K562 (cell line): ENCODE measurements at regions not wholly inside any gene's neighbourhood (a gene's known extent, or its start where the extent isn't known, plus 50 kb on each side); places are given as distances from the start of the nearest gene placed in this dataset.

Experiments
- CREB1 ChIP-seq, 2 experiments: sonication (generic) in 1 of 2; formaldehyde crosslinking in 1 of 2; IDR thresholded peaks; 2 replicates each; pipeline versions ENCODE4 v1.6.1 to v1.8.0; 2012 to 2022; ENCODE audit warnings: inconsistent platforms in 1 of 2, mild to moderate bottlenecking in 1 of 2, missing genetic modification reagents in 1 of 2, moderate library complexity in 1 of 2
- JUN ChIP-seq, 2 experiments: sonication (generic) in 1 of 2; formaldehyde crosslinking in 1 of 2; IDR thresholded peaks; 2 replicates each; pipeline versions ENCODE4 v1.6.1 to v1.8.0; 2012 to 2022; ENCODE audit warnings: borderline replicate concordance in 2 of 2, mild to moderate bottlenecking in 2 of 2, improper control_type of control experiment in 1 of 2, low read depth in 1 of 2, low read length in 1 of 2, missing genetic modification reagents in 1 of 2
- KLF13 ChIP-seq: fragments of 450-650 bp; IDR thresholded peaks from 2 replicates; pipeline ENCODE4 v1.6.1; 2016; ENCODE audit warnings: missing genetic modification characterization, low read depth, mild to moderate bottlenecking, missing compliant biosample characterization, moderate library complexity, borderline replicate concordance
- NUFIP1 ChIP-seq: fragments of 450-650 bp; IDR thresholded peaks from 2 replicates; pipeline ENCODE4 v1.6.1; 2018; ENCODE audit not compliant: partially characterized antibody
- POLR2A ChIP-seq: fragments of 450-650 bp; conservative IDR thresholded peaks from 2 replicates; pipeline ENCODE4 v1.6.1; 2016
- POLR2AphosphoS5 ChIP-seq: IDR thresholded peaks from 2 replicates; pipeline ENCODE4 v1.6.1; 2011; ENCODE audit warnings: mild to moderate bottlenecking, low read depth, low read length, moderate library complexity; ENCODE audit not compliant: control insufficient read depth, insufficient read depth
- TRIM24 ChIP-seq, 2 experiments: fragments of 450-650 bp; IDR thresholded peaks; 2 replicates each; pipeline ENCODE4 v1.6.1; 2016
- ZBTB7A ChIP-seq: IDR thresholded peaks from 2 replicates; pipeline ENCODE4 v1.6.1; 2011; ENCODE audit warnings: low read depth, mild to moderate bottlenecking, low read length, moderate library complexity, borderline replicate concordance; ENCODE audit not compliant: control insufficient read depth
- ZNF324 ChIP-seq: fragments of 250-450 bp; sonication (Bioruptor Pico); IDR thresholded peaks from 2 replicates; pipeline ENCODE4 v1.4.0; 2020; ENCODE audit warnings: mild to moderate bottlenecking
- TF ChIP-seq, protein P1 (sequence below): fragments of 250-450 bp; sonication (Bioruptor Pico); IDR thresholded peaks from 2 replicates; pipeline ENCODE4 v1.5.0; 2021; ENCODE audit warnings: mild to moderate bottlenecking, borderline replicate concordance
- TF ChIP-seq, protein P2 (sequence below): fragments of 200-800 bp; sonication (Bioruptor generic); IDR thresholded peaks from 2 replicates; pipeline ENCODE4 v1.6.1; 2017; ENCODE audit warnings: missing genetic modification characterization, missing compliant biosample characterization
- TF ChIP-seq, protein P3 (sequence below), 2 experiments: fragments of 450-650 bp in 1 of 2; sonication (generic) in 1 of 2; formaldehyde crosslinking in 1 of 2; IDR thresholded peaks; 2 replicates each; pipeline versions ENCODE4 v1.7.1 to v1.9.0; 2016 to 2022; ENCODE audit warnings: inconsistent platforms in 1 of 2, mild to moderate bottlenecking in 1 of 2, missing genetic modification reagents in 1 of 2
- TF ChIP-seq, protein P4 (sequence below), 3 experiments: IDR thresholded peaks in 2 of 3; conservative IDR thresholded peaks in 1 of 3; 2 replicates each; pipeline ENCODE4 v1.5.1; 2011 to 2012; ENCODE audit warnings: low read length in 3 of 3, mild to moderate bottlenecking in 3 of 3, control low read depth in 2 of 3, improper control_type of control experiment in 1 of 3, inconsistent platforms in 1 of 3, low read depth in 1 of 3, mixed read lengths in 1 of 3, moderate library complexity in 1 of 3; ENCODE audit not compliant: insufficient read depth in 2 of 3
- TF ChIP-seq, protein P5 (sequence below): sonication (generic); formaldehyde crosslinking; IDR thresholded peaks from 2 replicates; pipeline ENCODE4 v1.8.1; 2023; ENCODE audit warnings: mild to moderate bottlenecking, missing genetic modification reagents

DNA sequence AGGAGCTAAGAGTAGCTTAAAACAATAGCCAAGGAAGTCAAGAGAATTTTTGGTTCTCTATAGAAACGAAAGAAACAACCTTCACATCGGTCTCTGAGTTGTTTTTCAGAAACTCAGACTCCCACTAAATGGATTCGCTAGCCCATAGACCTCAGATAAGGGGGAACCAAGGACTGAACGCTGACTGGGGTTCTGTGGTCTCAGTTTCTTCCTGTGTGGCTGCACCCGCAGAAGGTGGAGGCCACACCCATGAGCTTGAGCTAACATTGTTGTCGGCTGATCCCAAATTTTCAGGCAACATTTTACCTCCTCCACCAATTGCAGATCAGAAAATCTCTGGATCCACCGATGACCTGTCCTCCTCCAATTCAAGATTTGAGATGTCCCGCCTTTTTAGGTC is 456.1 kb downstream of the AJAP1 start:
- TF ChIP-seq JUN (IDR thresholded peaks at IDR 0.05; ENCODE audit: borderline replicate concordance, low read depth, low read length) (no peak), JUN (CRISPR knock-in tag; IDR thresholded peaks at IDR 0.05; ENCODE audit: borderline replicate concordance) (no peak), ZNF324 (CRISPR knock-in tag) (no peak), KLF13 (tag) (no peak), TRIM24 (IDR thresholded peaks at IDR 0.05) (no peak), POLR2AphosphoS5 (no peak), NUFIP1 (no peak), POLR2A (no peak), ZBTB7A (no peak), CREB1 (IDR thresholded peaks at IDR 0.05) (no peak), CREB1 (CRISPR knock-in tag; IDR thresholded peaks at IDR 0.05) (no peak)
- TF ChIP-seq, protein P1, sequence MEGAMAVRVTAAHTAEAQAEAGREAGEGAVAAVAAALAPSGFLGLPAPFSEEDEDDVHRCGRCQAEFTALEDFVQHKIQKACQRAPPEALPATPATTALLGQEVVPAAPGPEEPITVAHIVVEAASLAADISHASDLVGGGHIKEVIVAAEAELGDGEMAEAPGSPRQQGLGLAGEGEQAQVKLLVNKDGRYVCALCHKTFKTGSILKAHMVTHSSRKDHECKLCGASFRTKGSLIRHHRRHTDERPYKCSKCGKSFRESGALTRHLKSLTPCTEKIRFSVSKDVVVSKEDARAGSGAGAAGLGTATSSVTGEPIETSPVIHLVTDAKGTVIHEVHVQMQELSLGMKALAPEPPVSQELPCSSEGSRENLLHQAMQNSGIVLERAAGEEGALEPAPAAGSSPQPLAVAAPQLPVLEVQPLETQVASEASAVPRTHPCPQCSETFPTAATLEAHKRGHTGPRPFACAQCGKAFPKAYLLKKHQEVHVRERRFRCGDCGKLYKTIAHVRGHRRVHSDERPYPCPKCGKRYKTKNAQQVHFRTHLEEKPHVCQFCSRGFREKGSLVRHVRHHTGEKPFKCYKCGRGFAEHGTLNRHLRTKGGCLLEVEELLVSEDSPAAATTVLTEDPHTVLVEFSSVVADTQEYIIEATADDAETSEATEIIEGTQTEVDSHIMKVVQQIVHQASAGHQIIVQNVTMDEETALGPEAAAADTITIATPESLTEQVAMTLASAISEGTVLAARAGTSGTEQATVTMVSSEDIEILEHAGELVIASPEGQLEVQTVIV (CRISPR knock-in tag) = no peak
- TF ChIP-seq, protein P2, sequence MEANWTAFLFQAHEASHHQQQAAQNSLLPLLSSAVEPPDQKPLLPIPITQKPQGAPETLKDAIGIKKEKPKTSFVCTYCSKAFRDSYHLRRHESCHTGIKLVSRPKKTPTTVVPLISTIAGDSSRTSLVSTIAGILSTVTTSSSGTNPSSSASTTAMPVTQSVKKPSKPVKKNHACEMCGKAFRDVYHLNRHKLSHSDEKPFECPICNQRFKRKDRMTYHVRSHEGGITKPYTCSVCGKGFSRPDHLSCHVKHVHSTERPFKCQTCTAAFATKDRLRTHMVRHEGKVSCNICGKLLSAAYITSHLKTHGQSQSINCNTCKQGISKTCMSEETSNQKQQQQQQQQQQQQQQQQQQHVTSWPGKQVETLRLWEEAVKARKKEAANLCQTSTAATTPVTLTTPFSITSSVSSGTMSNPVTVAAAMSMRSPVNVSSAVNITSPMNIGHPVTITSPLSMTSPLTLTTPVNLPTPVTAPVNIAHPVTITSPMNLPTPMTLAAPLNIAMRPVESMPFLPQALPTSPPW (CRISPR knock-in tag) = no peak
- TF ChIP-seq, protein P3, sequence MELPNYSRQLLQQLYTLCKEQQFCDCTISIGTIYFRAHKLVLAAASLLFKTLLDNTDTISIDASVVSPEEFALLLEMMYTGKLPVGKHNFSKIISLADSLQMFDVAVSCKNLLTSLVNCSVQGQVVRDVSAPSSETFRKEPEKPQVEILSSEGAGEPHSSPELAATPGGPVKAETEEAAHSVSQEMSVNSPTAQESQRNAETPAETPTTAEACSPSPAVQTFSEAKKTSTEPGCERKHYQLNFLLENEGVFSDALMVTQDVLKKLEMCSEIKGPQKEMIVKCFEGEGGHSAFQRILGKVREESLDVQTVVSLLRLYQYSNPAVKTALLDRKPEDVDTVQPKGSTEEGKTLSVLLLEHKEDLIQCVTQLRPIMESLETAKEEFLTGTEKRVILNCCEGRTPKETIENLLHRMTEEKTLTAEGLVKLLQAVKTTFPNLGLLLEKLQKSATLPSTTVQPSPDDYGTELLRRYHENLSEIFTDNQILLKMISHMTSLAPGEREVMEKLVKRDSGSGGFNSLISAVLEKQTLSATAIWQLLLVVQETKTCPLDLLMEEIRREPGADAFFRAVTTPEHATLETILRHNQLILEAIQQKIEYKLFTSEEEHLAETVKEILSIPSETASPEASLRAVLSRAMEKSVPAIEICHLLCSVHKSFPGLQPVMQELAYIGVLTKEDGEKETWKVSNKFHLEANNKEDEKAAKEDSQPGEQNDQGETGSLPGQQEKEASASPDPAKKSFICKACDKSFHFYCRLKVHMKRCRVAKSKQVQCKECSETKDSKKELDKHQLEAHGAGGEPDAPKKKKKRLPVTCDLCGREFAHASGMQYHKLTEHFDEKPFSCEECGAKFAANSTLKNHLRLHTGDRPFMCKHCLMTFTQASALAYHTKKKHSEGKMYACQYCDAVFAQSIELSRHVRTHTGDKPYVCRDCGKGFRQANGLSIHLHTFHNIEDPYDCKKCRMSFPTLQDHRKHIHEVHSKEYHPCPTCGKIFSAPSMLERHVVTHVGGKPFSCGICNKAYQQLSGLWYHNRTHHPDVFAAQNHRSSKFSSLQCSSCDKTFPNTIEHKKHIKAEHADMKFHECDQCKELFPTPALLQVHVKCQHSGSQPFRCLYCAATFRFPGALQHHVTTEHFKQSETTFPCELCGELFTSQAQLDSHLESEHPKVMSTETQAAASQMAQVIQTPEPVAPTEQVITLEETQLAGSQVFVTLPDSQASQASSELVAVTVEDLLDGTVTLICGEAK (IDR thresholded peaks at IDR 0.05) = no peak
- TF ChIP-seq, protein P3 (CRISPR knock-in tag; IDR thresholded peaks at IDR 0.05) = no peak
- TF ChIP-seq, protein P4, sequence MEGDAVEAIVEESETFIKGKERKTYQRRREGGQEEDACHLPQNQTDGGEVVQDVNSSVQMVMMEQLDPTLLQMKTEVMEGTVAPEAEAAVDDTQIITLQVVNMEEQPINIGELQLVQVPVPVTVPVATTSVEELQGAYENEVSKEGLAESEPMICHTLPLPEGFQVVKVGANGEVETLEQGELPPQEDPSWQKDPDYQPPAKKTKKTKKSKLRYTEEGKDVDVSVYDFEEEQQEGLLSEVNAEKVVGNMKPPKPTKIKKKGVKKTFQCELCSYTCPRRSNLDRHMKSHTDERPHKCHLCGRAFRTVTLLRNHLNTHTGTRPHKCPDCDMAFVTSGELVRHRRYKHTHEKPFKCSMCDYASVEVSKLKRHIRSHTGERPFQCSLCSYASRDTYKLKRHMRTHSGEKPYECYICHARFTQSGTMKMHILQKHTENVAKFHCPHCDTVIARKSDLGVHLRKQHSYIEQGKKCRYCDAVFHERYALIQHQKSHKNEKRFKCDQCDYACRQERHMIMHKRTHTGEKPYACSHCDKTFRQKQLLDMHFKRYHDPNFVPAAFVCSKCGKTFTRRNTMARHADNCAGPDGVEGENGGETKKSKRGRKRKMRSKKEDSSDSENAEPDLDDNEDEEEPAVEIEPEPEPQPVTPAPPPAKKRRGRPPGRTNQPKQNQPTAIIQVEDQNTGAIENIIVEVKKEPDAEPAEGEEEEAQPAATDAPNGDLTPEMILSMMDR (IDR thresholded peaks at IDR 0.05 in 2 of 3, conservative IDR thresholded peaks at IDR 0.05 in 1 of 3; ENCODE audit: insufficient read depth in 2 of 3, low read depth in 1 of 3, low read length in 3 of 3) = no peak
- TF ChIP-seq, protein P5, sequence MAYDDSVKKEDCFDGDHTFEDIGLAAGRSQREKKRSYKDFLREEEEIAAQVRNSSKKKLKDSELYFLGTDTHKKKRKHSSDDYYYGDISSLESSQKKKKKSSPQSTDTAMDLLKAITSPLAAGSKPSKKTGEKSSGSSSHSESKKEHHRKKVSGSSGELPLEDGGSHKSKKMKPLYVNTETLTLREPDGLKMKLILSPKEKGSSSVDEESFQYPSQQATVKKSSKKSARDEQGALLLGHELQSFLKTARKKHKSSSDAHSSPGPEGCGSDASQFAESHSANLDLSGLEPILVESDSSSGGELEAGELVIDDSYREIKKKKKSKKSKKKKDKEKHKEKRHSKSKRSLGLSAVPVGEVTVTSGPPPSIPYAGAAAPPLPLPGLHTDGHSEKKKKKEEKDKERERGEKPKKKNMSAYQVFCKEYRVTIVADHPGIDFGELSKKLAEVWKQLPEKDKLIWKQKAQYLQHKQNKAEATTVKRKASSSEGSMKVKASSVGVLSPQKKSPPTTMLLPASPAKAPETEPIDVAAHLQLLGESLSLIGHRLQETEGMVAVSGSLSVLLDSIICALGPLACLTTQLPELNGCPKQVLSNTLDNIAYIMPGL = no peak
